AG04450 (cell line): ENCODE measurements at regions not wholly inside any gene's neighbourhood (a gene's known extent, or its start where the extent isn't known, plus 50 kb on each side); places are given as distances from the start of the nearest gene placed in this dataset.

ENCODE experiments used
- CTCF ChIA-PET: fragments of 300-600, 350-600 bp; formaldehyde crosslinking; extraction: SDS; loops from one replicate; lab custom pipeline; 2022; ENCODE audit warnings: antibody characterized with exemption, inconsistent platforms; lab: Charles Lee
- POLR2A ChIA-PET: fragments of 350-600 bp; formaldehyde crosslinking; extraction: SDS; loops from one replicate; lab custom pipeline; 2021; ENCODE audit warnings: antibody characterized with exemption, inconsistent platforms; lab: Yijun Ruan, JAX
- DNase-seq: peaks from one replicate; pipeline ENCODE4 v3.0.0-alpha.2; 2011; ENCODE audit warnings: low read depth, low spot score
- H3K27ac ChIP-seq: one replicate; pipeline ENCODE4 v1.5.1; 2012; ENCODE audit warnings: low read depth, low read length, control low read depth
- H3K27me3 ChIP-seq: one replicate; pipeline ENCODE4 v1.6.0; 2012; ENCODE audit warnings: low read length; ENCODE audit not compliant: control insufficient read depth, insufficient read depth
- H3K4me3 ChIP-seq: 2 replicates; pipeline ENCODE4 v1.5.1; 2011; ENCODE audit warnings: mild to moderate bottlenecking, low read depth, low read length, control low read depth
- H3K9me3 ChIP-seq: 2 replicates; pipeline ENCODE4 v1.5.1; 2012; ENCODE audit warnings: low read length; ENCODE audit not compliant: control insufficient read depth, insufficient read depth
- TF ChIP-seq, protein P1 (sequence below): IDR thresholded peaks from 2 replicates; pipeline ENCODE4 v1.5.1; 2011; ENCODE audit warnings: low read depth, low read length, control low read depth, inconsistent platforms

DNA sequence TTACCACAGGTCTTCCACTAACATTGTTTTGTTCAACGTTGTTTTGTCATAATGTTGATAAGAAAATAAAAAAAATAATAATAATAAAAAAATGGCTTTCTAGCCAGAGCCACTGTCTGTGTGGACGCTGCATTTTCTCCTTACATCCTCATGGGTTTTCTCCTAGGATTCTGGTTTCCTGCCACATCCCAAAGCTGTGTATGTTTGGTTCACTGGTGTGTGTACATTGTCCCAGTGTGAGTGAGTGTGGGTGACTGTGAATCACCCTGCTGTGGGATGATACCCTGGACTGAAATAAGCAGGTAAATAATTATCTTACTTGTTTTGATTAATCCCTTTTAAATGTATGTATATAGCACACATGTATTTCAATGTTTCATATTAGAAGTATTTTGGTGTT is 2154.4 kb upstream of the AGA start:
- Histone ChIP-seq H3K27me3 (no peaks in the 10 kb centered on the region), H3K9me3 (no peaks in the 10 kb centered on the region), H3K27ac (no peak overlapping the region), H3K4me3 (no peak overlapping the region)
- TF ChIP-seq, protein P1, sequence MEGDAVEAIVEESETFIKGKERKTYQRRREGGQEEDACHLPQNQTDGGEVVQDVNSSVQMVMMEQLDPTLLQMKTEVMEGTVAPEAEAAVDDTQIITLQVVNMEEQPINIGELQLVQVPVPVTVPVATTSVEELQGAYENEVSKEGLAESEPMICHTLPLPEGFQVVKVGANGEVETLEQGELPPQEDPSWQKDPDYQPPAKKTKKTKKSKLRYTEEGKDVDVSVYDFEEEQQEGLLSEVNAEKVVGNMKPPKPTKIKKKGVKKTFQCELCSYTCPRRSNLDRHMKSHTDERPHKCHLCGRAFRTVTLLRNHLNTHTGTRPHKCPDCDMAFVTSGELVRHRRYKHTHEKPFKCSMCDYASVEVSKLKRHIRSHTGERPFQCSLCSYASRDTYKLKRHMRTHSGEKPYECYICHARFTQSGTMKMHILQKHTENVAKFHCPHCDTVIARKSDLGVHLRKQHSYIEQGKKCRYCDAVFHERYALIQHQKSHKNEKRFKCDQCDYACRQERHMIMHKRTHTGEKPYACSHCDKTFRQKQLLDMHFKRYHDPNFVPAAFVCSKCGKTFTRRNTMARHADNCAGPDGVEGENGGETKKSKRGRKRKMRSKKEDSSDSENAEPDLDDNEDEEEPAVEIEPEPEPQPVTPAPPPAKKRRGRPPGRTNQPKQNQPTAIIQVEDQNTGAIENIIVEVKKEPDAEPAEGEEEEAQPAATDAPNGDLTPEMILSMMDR: no peak
- POLR2A ChIA-PET: interaction anchor here (2.0 kb wide), 1 partner anchor 29 kb away, joined by 7 read pairs; no protein-coding TSS in a partner anchor
- no peak for DNase-seq
- CTCF ChIA-PET: no interaction called here

DNA sequence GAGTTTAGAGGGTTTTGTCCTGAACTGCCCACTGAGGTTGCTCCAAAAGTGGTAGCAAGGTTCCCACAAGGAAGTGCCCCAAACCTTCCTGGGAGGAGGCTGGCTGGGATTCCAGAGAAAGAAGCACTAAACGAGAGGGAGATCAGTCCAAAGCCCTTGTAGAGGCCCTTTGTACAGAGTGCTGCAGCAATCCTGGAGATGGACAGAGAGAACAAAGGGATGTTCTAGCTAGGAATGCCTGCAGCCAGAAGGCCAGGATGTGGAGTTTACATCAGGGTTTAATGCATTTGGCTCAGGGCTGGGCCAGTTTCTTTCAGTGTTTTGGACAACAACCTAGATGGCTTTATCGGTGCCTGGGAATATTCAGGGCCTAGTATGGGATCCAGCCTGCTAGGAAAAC is 2155.1 kb upstream of the AGA start:
- H3K4me3 ChIP-seq: no peak overlapping the region
- POLR2A ChIA-PET: interaction anchor here (2.0 kb wide), 1 partner anchor 28 kb away, joined by 7 read pairs; no protein-coding TSS in a partner anchor
- TF ChIP-seq, protein P1: no peak
- H3K9me3 ChIP-seq: no peaks in the 10 kb centered on the region
- no peaks in the 10 kb centered on the region for H3K27me3 ChIP-seq
- CTCF ChIA-PET: no interaction called here
- no peak for DNase-seq
- H3K27ac ChIP-seq: no peak overlapping the region

DNA sequence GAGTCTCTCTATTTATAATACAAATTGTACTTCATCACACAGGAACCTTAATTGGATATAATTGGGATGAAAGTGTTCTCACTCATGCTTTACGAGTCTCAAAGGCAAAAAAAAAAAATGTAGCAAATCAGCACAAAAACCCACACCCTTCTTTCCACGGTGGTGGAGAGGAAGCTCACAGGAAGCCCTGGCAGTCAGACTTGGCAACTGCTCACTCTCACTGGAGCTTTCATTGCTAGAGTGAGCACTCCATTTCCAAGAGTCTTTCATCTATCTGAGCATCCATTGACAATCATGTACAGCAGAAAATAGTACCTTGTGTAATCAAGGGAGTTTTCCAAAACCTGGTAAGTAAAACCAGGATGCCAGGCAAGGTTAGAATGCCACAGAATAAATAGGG is 2159.4 kb upstream of the AGA start:
- Histone ChIP-seq H3K27ac (no peak overlapping the region), H3K4me3 (no peak overlapping the region), H3K9me3 (no peaks in the 10 kb centered on the region), H3K27me3 (no peaks in the 10 kb centered on the region)
- CTCF ChIA-PET: no interaction called here
- DNase-seq: no peak
- POLR2A ChIA-PET: no interaction called here
- TF ChIP-seq, protein P1: no peak

DNA sequence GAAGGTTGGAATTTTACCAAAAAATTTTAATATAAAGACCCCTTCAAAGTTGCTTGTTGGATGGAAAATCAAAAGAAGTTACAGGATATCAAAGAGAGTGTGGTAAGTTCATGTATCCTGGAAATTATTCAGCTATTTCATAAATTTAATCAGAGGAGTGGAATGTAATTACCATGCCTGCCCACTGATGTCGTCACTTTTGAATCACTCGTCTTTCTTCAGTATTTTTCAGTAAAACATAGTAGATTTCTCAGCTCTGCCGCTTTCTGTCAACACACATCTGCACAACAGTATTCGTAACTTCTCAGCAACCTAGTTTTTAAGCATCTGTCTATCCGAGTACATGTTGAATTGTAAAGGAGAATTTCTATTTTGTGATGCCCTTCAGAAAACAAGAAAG is 2163.0 kb upstream of the AGA start:
- ChIA-PET POLR2A (no interaction called here), CTCF (interaction anchor here (0.6 to 1.4 kb wide), 2 partner anchors 13 to 23 kb away, joined by 3 read pairs; no protein-coding TSS in a partner anchor)
- Histone ChIP-seq H3K27me3 (no peaks in the 10 kb centered on the region), H3K27ac (no peak overlapping the region), H3K9me3 (no peaks in the 10 kb centered on the region), H3K4me3 (no peak overlapping the region)
- DNase-seq: peak; percentile 58
- TF ChIP-seq, protein P1: no peak

DNA sequence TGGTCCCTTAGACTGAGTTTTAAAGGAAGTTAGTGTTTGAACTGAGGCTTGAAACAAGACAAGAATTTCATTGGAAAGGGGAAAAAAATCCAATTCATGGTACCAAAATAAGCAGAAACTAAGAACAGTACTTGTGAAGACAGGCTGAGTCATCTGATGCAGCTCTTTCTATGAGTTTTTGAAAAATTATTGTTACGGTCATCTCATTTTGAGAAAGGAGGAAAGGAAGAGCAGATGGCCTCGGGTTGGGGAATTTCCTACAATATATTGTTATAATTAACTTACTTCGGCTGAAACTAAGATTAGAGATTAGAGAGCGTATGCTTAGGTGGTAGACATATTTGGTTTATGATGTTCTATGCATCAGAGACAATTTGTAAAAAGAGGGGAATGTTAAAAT is 2164.8 kb upstream of the AGA start:
- no peak for DNase-seq
- Histone ChIP-seq H3K27ac (no peak overlapping the region), H3K27me3 (no peaks in the 10 kb centered on the region), H3K4me3 (no peak overlapping the region), H3K9me3 (no peaks in the 10 kb centered on the region)
- TF ChIP-seq, protein P1: no peak
- ChIA-PET POLR2A (no interaction called here), CTCF (no interaction called here)
